GM23338 (cell line): ENCODE measurements at regions not wholly inside any gene's neighbourhood (a gene's known extent, or its start where the extent isn't known, plus 50 kb on each side); places are given as distances from the start of the nearest gene placed in this dataset.

Experiments
- EZH2 ChIP-seq: fragments of 200-600 bp; sonication (generic); IDR thresholded peaks from one replicate; pipeline ENCODE4 v1.8.0; 2017; ENCODE audit warnings: antibody characterized with exemption, mild to moderate bottlenecking, low read depth; ENCODE audit not compliant: unreplicated experiment
- EZH2phosphoT487 ChIP-seq: fragments of 200-600 bp; sonication (generic); IDR thresholded peaks from one replicate; pipeline ENCODE4 v1.8.1; 2018; ENCODE audit warnings: antibody characterized with exemption; ENCODE audit not compliant: unreplicated experiment
- JUNB ChIP-seq: IDR thresholded peaks from one replicate; pipeline ENCODE4 v1.6.1; 2016; ENCODE audit warnings: antibody characterized with exemption; ENCODE audit not compliant: unreplicated experiment
- POLR2AphosphoS5 ChIP-seq: IDR thresholded peaks from 2 replicates; pipeline ENCODE4 v1.6.1; 2016; ENCODE audit warnings: antibody characterized with exemption, low read depth
- STAT1 ChIP-seq: IDR thresholded peaks from one replicate; pipeline ENCODE4 v1.6.1; 2016; ENCODE audit warnings: antibody characterized with exemption; ENCODE audit not compliant: unreplicated experiment
- ZNF114 ChIP-seq: fragments of 250-450 bp; sonication (Bioruptor Pico); IDR thresholded peaks from 2 replicates; pipeline ENCODE4 v1.5.0; 2020; ENCODE audit warnings: mild to moderate bottlenecking, moderate library complexity
- TF ChIP-seq, protein P1 (sequence below), 2 experiments: fragments of 200-600 bp in 1 of 2; sonication (generic) in 1 of 2; conservative IDR thresholded peaks; 2 replicates each; pipeline versions ENCODE4 v1.5.1 to v1.6.1; 2016 to 2017; ENCODE audit warnings: antibody characterized with exemption in 2 of 2, low read depth in 2 of 2, mild to moderate bottlenecking in 2 of 2, moderate library complexity in 1 of 2
- TF ChIP-seq, protein P2 (sequence below): IDR thresholded peaks from one replicate; pipeline ENCODE4 v1.6.1; 2018; ENCODE audit warnings: antibody characterized with exemption; ENCODE audit not compliant: unreplicated experiment
- TF ChIP-seq, protein P3 (sequence below): IDR thresholded peaks from 2 replicates; pipeline ENCODE4 v1.6.1; 2016; ENCODE audit warnings: antibody characterized with exemption

DNA sequence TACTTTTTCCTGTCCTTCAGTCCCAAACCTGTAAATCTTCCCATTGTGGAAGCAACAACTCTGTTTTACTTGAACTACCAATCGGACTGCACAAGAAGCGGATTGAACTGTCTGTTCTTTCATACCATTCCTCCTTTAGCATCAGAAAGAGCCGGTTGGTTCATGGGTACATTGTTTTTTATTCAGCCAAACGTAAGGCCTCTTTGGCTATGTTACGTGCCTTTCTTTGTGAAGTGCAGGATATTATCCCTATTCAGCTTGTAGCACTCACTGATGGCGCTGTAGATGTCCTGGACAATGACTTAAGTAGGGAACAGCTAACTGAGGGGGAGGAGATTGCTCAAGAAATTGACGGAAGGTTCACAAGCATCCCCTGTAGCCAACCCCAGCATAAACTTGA lies 60.3 kb downstream of the ARHGAP35 start:
- TF ChIP-seq, protein P1, sequence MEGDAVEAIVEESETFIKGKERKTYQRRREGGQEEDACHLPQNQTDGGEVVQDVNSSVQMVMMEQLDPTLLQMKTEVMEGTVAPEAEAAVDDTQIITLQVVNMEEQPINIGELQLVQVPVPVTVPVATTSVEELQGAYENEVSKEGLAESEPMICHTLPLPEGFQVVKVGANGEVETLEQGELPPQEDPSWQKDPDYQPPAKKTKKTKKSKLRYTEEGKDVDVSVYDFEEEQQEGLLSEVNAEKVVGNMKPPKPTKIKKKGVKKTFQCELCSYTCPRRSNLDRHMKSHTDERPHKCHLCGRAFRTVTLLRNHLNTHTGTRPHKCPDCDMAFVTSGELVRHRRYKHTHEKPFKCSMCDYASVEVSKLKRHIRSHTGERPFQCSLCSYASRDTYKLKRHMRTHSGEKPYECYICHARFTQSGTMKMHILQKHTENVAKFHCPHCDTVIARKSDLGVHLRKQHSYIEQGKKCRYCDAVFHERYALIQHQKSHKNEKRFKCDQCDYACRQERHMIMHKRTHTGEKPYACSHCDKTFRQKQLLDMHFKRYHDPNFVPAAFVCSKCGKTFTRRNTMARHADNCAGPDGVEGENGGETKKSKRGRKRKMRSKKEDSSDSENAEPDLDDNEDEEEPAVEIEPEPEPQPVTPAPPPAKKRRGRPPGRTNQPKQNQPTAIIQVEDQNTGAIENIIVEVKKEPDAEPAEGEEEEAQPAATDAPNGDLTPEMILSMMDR (conservative IDR thresholded peaks at IDR 0.05; ENCODE audit: low read depth in 2 of 2): no peak
- no peak for TF ChIP-seq ZNF114 (CRISPR knock-in tag)
- TF ChIP-seq, protein P2, sequence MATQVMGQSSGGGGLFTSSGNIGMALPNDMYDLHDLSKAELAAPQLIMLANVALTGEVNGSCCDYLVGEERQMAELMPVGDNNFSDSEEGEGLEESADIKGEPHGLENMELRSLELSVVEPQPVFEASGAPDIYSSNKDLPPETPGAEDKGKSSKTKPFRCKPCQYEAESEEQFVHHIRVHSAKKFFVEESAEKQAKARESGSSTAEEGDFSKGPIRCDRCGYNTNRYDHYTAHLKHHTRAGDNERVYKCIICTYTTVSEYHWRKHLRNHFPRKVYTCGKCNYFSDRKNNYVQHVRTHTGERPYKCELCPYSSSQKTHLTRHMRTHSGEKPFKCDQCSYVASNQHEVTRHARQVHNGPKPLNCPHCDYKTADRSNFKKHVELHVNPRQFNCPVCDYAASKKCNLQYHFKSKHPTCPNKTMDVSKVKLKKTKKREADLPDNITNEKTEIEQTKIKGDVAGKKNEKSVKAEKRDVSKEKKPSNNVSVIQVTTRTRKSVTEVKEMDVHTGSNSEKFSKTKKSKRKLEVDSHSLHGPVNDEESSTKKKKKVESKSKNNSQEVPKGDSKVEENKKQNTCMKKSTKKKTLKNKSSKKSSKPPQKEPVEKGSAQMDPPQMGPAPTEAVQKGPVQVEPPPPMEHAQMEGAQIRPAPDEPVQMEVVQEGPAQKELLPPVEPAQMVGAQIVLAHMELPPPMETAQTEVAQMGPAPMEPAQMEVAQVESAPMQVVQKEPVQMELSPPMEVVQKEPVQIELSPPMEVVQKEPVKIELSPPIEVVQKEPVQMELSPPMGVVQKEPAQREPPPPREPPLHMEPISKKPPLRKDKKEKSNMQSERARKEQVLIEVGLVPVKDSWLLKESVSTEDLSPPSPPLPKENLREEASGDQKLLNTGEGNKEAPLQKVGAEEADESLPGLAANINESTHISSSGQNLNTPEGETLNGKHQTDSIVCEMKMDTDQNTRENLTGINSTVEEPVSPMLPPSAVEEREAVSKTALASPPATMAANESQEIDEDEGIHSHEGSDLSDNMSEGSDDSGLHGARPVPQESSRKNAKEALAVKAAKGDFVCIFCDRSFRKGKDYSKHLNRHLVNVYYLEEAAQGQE: no peak
- no peak for TF ChIP-seq POLR2AphosphoS5
- no peak for TF ChIP-seq EZH2
- TF ChIP-seq EZH2phosphoT487: no peak
- no peak for TF ChIP-seq JUNB
- TF ChIP-seq, protein P3, sequence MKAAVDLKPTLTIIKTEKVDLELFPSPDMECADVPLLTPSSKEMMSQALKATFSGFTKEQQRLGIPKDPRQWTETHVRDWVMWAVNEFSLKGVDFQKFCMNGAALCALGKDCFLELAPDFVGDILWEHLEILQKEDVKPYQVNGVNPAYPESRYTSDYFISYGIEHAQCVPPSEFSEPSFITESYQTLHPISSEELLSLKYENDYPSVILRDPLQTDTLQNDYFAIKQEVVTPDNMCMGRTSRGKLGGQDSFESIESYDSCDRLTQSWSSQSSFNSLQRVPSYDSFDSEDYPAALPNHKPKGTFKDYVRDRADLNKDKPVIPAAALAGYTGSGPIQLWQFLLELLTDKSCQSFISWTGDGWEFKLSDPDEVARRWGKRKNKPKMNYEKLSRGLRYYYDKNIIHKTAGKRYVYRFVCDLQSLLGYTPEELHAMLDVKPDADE: no peak
- TF ChIP-seq STAT1: no peak
